GM23338 (cell line): ENCODE measurements at regions not wholly inside any gene's neighbourhood (a gene's known extent, or its start where the extent isn't known, plus 50 kb on each side); places are given as distances from the start of the nearest gene placed in this dataset.

ENCODE experiments used
- ATAC-seq: fragments of 200-7000 bp; cut with Tn5 transposase; 3 replicates; pipeline ENCODE4 v1.9.1; 2020
- DNase-seq: peaks from one replicate; pipeline ENCODE4 v3.0.0-alpha.2; 2015; ENCODE audit warnings: low spot score
- H2AFZ ChIP-seq: fragments of 200-600 bp; sonication (generic); 2 replicates; pipeline ENCODE4 v1.8.0; 2016; ENCODE audit warnings: antibody characterized with exemption, mild to moderate bottlenecking, moderate library complexity
- H3F3A ChIP-seq: fragments of 200-600 bp; sonication (generic); replicated peaks from 2 replicates; pipeline ENCODE4 v1.8.0; 2017; ENCODE audit warnings: antibody characterized with exemption, mixed run types, low read depth
- H3K27ac ChIP-seq: fragments of 200-600 bp; sonication (generic); 2 replicates; pipeline ENCODE4 v1.6.1; 2016; ENCODE audit warnings: low read depth
- H3K27me3 ChIP-seq: fragments of 200-600 bp; sonication (generic); 2 replicates; pipeline ENCODE4 v1.8.0; 2016; ENCODE audit warnings: mild to moderate bottlenecking, mixed run types, moderate library complexity; ENCODE audit not compliant: insufficient read depth
- H3K36me3 ChIP-seq: fragments of 200-600 bp; sonication (generic); 2 replicates; pipeline ENCODE4 v1.8.0; 2016; ENCODE audit warnings: mild to moderate bottlenecking; ENCODE audit not compliant: insufficient read depth
- H3K4me1 ChIP-seq: fragments of 200-600 bp; sonication (generic); 2 replicates; pipeline ENCODE4 v1.8.0; 2016; ENCODE audit warnings: mild to moderate bottlenecking, moderate library complexity; ENCODE audit not compliant: insufficient read depth
- H3K4me2 ChIP-seq: fragments of 200-600 bp; sonication (generic); 2 replicates; pipeline ENCODE4 v1.7.1; 2017; ENCODE audit warnings: mixed run types
- H3K4me3 ChIP-seq: fragments of 200-600 bp; sonication (generic); 2 replicates; pipeline ENCODE4 v1.6.1; 2016; ENCODE audit warnings: mixed run types
- H3K79me2 ChIP-seq: fragments of 200-600 bp; sonication (generic); replicated peaks from 2 replicates; pipeline ENCODE4 v1.8.0; 2017; ENCODE audit warnings: mild to moderate bottlenecking; ENCODE audit not compliant: insufficient read depth
- H3K9me2 ChIP-seq: fragments of 200-600 bp; sonication (generic); 2 replicates; pipeline ENCODE4 v1.8.0; 2017; ENCODE audit not compliant: insufficient read depth
- H4K20me1 ChIP-seq: fragments of 200-600 bp; sonication (generic); replicated peaks from 2 replicates; pipeline ENCODE4 v1.8.0; 2017; ENCODE audit warnings: mild to moderate bottlenecking; ENCODE audit not compliant: insufficient read depth
- H3K27ac Mint-ChIP-seq: 2 replicates; pipeline ENCODE4 v1.8.0; 2020; ENCODE audit warnings: inconsistent platforms, mild to moderate bottlenecking, moderate library complexity, mixed read lengths
- H3K27me3 Mint-ChIP-seq: 3 replicates; pipeline ENCODE4 v1.8.0; 2022; ENCODE audit warnings: low read depth, mild to moderate bottlenecking, moderate library complexity, mixed read lengths, inconsistent platforms; ENCODE audit not compliant: insufficient read depth, poor library complexity
- H3K36me3 Mint-ChIP-seq: 3 replicates; pipeline ENCODE4 v1.8.0; 2021; ENCODE audit warnings: low read depth, mild to moderate bottlenecking, inconsistent platforms, moderate library complexity, mixed read lengths
- H3K4me1 Mint-ChIP-seq: 3 replicates; pipeline ENCODE4 v1.8.0; 2020; ENCODE audit warnings: mild to moderate bottlenecking, inconsistent platforms, mixed read lengths
- H3K4me3 Mint-ChIP-seq: 3 replicates; pipeline ENCODE4 v1.8.0; 2021; ENCODE audit warnings: moderate library complexity, mild to moderate bottlenecking, inconsistent platforms, mixed read lengths
- H3K9me3 Mint-ChIP-seq: 3 replicates; pipeline ENCODE4 v1.8.0; 2020; ENCODE audit warnings: moderate library complexity, mild to moderate bottlenecking, inconsistent platforms, mixed read lengths
- NANOG ChIP-seq: IDR thresholded peaks from 2 replicates; pipeline ENCODE4 v1.6.1; 2016; ENCODE audit warnings: antibody characterized with exemption, borderline replicate concordance
- POLR2AphosphoS5 ChIP-seq: IDR thresholded peaks from 2 replicates; pipeline ENCODE4 v1.6.1; 2016; ENCODE audit warnings: antibody characterized with exemption, low read depth
- REST ChIP-seq: IDR thresholded peaks from one replicate; pipeline ENCODE4 v1.6.1; 2018; ENCODE audit warnings: antibody characterized with exemption; ENCODE audit not compliant: unreplicated experiment
- ZNF462 ChIP-seq: fragments of 250-450 bp; sonication (Bioruptor Pico); IDR thresholded peaks from 2 replicates; pipeline ENCODE4 v1.5.0; 2020; ENCODE audit warnings: mild to moderate bottlenecking, moderate library complexity

GRCh38 chr5:139745132-139745799, 50.3 kb upstream of the PSD2 start:
- Histone ChIP-seq H2AFZ (no peak overlapping the region; the same call in 1 of the 2 replicates), H3K4me1 (peaks cover 29% of the 10 kb centered on the region), H3K4me2 (peak overlapping the region; percentile 96), H4K20me1 (no peaks in the 10 kb centered on the region), H3K4me3 (peak overlapping the region; percentile 80), H3F3A (0 out of 2 replicates have a peak, but pooled peaks cover 8% of the 10 kb centered on the region), H3K27me3 (peaks cover 48% of the 10 kb centered on the region), H3K9me2 (no peaks in the 10 kb centered on the region), H3K27ac (no peak overlapping the region), H3K79me2 (no peaks in the 10 kb centered on the region), H3K36me3 (no peaks in the 10 kb centered on the region)
- peaks cover 60% of the 10 kb centered on the region for H3K27me3 Mint-ChIP-seq
- TF ChIP-seq NANOG (no peak), POLR2AphosphoS5 (no peak), ZNF462 (CRISPR knock-in tag) (no peak), REST (no peak)
- 0 out of 2 replicates have a peak overlapping the region, but pooled peaks have one; percentile 21 for H3K27ac Mint-ChIP-seq
- peak; percentile 10 for ATAC-seq
- H3K9me3 Mint-ChIP-seq, result no peaks in the 10 kb centered on the region
- DNase-seq, result no peak
- peak overlapping the region; percentile 77; the same call in 2 of the 3 replicates for H3K4me3 Mint-ChIP-seq
- H3K4me1 Mint-ChIP-seq, result peaks cover 60% of the 10 kb centered on the region
- H3K36me3 Mint-ChIP-seq, result no peaks in the 10 kb centered on the region; the same call in 2 of the 3 replicates
